Activated CD4-positive, alpha-beta T cell treated with anti-CD3 and anti-CD28 coated beads, Interleukin-2, Interleukin-4, amounts not matched to agents 100 ng/mL and 50 ng/mL, durations not matched to agents 16 hours and 8 hours (primary cell): ENCODE measurements at regions not wholly inside any gene's neighbourhood (a gene's known extent, or its start where the extent isn't known, plus 50 kb on each side); places are given as distances from the start of the nearest gene placed in this dataset.

Experiments
- DNase-seq: peaks from one replicate; pipeline ENCODE4 v3.0.0-alpha.2; 2020; ENCODE audit warnings: low spot score

GRCh38 chr2:76455910-76456309 is 745.2 kb upstream of the GCFC2 start:
- DNase-seq = no peak

DNA sequence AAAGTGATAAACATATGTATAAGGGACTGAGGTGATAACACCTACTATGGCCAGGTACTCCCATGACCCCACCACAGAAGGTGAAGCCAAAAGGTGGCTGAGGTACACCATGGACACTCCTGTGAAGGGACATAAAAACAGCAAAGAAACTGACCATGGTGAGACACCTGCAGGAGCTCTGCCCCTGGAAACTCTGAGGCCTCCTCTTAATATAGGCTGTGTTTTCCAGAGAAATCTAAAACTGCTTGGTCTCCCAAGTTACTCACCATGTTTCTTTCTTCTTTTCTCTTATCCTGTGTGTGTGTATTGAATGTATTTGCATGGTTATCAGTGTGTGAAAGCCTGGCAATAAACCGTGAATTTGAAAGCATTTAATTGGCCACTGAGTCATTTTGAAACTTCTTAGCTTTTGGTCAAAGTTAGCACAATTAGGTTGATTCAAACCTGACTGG is 739.3 kb upstream of the GCFC2 start:
- no peak for DNase-seq

DNA sequence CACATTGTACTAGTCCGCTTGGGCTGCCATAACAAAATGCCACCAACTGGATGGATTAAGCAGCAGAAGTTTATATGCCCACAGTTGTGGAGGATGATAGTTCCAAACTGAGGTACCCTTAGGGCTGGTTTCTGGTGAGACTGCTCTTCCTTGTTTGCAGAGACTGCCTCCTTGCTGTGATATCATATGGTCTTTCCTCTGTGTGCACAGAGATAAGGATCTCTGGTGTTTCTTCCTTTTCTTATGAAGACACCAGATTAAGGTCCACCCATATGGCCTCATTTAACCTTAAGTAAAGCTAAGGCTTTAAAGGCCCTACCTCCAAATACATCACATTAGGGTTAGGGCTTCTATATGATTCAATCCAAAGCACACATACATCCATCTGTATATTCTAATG is 738.2 kb upstream of the GCFC2 start:
- DNase-seq = no peak

DNA sequence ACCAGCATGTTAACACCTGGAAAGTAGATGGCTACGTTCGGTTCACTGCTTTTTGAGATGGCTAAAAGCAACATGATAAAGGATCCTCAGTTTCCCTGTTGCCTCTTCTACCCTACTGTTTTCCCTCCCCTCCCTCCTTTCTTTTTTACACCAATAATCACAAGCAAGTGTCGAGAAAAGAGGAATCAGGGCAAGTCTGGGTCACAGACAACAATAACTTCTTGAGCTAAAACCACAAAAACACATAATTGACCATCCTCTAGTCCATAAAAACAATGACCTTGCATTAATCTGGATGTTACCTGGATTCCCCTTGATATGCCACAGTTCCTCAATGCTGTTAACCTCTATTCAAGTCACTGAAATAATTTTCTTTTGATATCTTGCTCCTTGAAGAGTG is 736.6 kb upstream of the GCFC2 start:
- no peak for DNase-seq

GRCh38 chr2:76446872-76447271 is 736.2 kb upstream of the GCFC2 start:
- no peak for DNase-seq

- DNase-seq = no peak
Measured at GRCh38 chr2:76445880-76446279, 735.2 kb upstream of the GCFC2 start.

- no peak for DNase-seq
Measured at GRCh38 chr2:76444732-76445131, 734.0 kb upstream of the GCFC2 start.

- DNase-seq = no peak
Measured at GRCh38 chr2:76437564-76437963, 726.8 kb upstream of the GCFC2 start.

DNA sequence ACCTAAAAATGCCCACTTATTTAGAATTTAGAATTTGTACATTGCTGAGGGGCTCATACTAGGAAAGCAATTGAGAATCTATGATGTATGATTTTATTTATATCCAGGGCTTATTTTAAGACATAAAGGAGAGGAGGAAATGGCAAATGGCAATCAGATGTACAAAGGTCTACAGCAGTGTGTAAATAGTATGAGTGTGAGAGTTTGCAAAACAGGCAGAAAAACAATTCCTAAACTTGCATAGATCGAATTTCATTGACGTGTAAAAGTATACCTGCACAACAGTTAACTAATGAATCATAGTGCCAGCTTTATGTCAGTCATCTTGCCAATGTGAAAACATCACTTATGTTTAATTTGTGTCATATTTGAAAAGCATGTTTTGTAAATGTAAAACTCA is 718.7 kb upstream of the GCFC2 start:
- DNase-seq = no peak

DNA sequence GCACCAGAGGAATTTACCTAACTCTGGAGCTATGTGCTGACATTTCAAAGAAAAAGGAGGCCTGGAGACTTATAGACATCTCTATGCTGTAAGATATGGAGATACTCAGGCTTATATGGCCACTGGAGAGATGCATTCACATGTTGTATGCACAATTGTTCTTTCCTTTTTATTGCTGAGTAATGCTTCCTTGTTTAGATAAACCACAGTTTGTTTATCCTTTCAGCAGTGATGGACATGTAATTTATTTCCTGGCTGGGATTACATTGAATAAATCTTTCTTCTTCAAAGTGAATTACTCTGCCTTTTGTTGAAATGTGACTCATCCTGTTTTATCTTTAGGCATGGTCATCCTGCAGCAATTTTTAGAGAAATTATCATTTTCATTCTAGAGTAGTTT is 716.7 kb upstream of the GCFC2 start:
- DNase-seq = no peak

GRCh38 chr2:76415821-76416220 is 705.1 kb upstream of the GCFC2 start:
- DNase-seq = no peak

DNA sequence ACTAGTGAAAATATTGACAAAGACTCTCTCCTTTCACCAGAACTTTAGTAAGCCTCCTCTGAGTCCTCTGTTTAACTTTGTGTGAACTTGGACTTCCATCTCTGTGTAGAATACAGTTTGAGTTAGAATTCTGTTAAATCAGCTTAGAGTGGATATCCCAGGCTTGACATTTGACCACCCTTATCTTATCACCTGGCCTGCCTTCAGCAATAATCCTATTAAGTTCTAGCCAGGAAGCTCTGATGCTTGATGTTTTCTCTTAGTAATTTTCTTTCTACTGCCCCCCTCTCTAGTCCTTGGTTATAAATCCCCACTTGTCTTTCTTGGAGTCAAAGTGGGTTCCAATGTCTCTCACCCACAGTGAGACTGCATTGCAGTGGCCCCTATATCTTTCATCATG is 702.7 kb upstream of the GCFC2 start:
- DNase-seq = no peak

GRCh38 chr2:76406134-76406855 is 695.6 kb upstream of the GCFC2 start:
- DNase-seq = no peak

DNA sequence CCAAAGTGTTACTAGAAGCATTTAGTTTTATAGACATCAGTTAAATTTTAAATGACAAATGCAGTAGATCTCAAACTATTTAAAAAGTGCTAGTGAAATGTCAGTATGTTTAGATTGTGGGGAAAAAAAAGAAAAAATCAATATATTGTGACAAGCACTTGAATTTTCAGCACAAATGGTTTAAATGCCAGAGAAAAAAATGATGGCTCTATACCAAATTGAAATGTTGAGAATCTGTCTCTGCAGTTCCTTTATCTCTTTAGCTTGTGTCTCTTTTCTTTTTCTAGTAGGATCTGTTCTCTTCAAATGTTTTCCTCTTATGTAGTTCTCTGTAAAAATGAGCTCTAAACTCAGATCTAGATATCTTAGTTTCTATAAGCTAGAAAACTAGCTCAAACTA is 682.6 kb upstream of the GCFC2 start:
- no peak for DNase-seq

DNA sequence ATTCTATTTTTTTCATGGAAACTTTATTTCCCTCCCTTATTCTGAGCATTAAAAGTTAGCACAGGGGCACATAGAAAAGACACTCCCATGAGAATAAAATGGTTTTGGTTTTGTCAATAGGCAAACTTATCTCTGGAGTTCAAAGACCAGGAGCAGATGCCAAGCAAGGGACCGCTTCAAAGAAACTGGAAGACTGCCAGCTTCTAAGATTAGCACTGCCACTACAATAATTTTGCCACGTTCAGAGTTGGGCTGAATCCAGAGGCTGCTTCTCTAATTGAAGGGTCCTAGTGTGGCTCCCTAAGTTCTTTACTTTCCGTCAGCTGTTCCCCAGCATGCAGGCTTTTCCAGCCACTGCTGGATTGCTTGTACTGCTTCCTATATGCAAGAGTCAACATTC is 681.0 kb upstream of the GCFC2 start:
- DNase-seq = no peak

DNA sequence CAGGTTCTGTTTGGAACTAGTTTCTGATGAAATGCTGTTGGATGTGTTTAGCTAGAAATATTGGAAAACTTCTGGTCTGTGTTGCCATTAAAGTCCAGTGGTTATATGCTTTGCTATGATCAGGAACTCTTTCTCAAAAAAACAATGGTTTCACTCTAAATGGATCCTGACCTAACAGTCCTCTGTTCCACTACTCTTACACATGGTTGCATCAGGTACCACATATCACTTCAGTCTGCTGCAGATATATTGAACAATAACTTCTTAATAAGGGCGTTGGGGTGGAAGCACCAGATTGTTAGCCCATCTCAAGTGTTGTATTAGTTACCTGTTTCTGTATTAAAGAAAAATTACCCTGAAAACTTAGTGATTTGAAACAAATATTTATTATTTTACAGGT is 676.6 kb upstream of the GCFC2 start:
- no peak for DNase-seq

DNA sequence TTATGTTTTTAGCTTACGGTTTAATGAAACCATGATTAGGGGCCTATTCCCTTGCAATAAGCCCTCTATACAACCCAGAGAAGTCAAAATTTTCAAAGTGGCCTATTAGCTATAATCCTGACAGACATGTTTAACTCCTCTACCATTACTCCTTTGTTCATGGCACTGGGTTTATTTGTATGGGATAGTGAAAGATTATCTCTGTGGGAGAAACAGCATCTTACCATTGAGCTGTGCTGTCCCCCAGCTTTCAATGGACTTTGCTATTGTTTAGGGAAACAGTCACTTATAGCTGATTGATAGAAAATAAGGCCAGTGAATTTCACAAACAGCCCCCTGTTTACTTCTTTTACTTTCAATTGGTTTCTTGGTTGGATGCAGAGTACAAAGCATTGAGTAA is 675.2 kb upstream of the GCFC2 start:
- no peak for DNase-seq

GRCh38 chr2:76381624-76382023 is 670.9 kb upstream of the GCFC2 start:
- DNase-seq = no peak

DNA sequence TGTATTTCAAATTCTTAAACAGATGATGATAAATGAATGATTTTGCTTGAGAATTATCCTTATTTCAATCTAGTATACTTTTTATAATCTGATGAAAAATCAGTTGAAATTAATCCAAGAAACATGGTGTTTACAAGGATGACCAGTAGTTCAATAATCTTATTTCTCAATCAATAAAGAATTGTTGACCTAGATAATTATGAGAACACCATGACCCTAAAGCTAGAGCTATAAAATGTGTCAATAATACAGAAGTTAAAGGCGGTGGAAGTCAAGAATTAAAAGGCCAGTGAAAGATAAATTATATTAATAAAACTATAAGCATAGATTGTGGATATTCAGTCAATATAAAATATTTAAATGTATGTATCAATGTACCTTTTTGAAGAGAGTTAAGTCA is 667.4 kb upstream of the GCFC2 start:
- DNase-seq = no peak

- no peak for DNase-seq
Measured at GRCh38 chr2:76341439-76341838, 630.7 kb upstream of the GCFC2 start.

GRCh38 chr2:76332871-76333270 is 622.2 kb upstream of the GCFC2 start:
- DNase-seq = no peak

DNA sequence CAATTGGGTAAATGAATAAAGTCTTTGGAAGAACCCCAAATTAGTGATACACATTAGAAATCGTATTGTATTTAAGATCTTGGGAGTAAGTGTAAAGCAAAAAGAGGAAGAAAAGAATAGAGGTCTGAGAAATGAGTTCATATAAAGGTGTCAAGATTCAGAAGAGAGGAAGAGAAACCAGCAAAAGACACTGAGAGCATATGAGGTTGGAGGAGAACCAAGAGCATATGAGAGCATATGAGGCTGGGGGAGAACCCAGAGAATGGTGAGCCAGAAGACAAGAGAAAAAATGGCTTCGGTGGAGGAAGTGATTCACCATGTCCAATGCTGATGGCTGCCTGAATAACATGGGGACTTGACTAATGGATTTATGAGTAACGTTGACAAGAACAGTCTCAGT is 620.1 kb upstream of the GCFC2 start:
- no peak for DNase-seq

GRCh38 chr2:76326636-76327035 is 615.9 kb upstream of the GCFC2 start:
- no peak for DNase-seq

- no peak for DNase-seq
Measured at GRCh38 chr2:76323381-76323780, 612.7 kb upstream of the GCFC2 start.

- no peak for DNase-seq
Measured at GRCh38 chr2:76320716-76321115, 610.0 kb upstream of the GCFC2 start.
